ENCODE measurements at regions not wholly inside any gene's neighbourhood (a gene's known extent, or its start where the extent isn't known, plus 50 kb on each side); places are given as distances from the start of the nearest gene placed in this dataset.

- H3K4me3 ChIP-seq (replicated peaks; ENCODE audit: low read depth, low read length) = no peak overlapping the region
- DNase-seq (ENCODE audit: low read depth) = no peak
- no peak for TF ChIP-seq CTCF (IDR thresholded peaks at IDR 0.05; ENCODE audit: low read length, missing control alignments)
Measured at GRCh38 chr1:189662190-189662589, 815.5 kb downstream of the BRINP3 start.

DNA sequence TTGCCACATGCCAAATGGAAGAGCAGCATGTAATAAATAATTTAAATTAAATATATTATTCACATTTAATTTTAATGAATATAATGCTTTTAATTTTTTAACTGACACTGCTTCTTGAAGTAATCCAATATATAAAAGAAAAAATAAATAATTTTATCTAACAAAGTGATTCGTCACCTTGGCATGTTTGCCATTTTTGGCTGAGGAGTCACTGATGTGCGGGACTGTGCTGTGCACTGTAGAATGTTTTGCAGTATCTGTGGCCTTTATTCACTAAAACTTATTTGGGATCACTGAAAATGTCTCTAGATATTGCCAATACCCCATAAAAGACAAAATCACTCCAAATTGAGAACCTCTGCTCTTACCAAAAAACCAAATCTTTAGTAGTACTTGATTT lies 807.8 kb downstream of the BRINP3 start:
- peak; percentile 58 for DNase-seq (ENCODE audit: low read depth)
- TF ChIP-seq CTCF (IDR thresholded peaks at IDR 0.05; ENCODE audit: low read length, missing control alignments) = no peak
- H3K4me3 ChIP-seq (replicated peaks; ENCODE audit: low read depth, low read length) = no peak overlapping the region

DNA sequence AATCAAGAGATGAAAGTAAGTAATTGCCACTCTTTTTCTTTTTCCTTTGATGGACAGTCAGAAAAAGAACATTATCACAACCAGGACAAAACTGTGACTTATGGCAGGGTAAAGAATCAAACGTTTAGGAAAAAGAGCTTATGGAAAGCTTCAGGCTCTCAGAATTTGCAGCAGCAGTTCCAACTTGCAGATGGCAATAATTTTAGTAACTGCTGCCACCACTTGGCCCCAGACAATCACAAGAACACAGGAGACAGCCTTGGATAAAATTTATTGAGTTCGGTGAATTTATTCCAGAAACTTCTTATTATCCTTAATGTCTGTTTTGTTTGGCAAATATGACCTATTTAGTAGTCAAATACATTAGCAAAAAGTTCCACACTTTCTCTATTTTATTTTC lies 804.4 kb downstream of the BRINP3 start:
- no peak for DNase-seq (ENCODE audit: low read depth)
- H3K4me3 ChIP-seq (replicated peaks; ENCODE audit: low read depth, low read length) = no peak overlapping the region
- no peak for TF ChIP-seq CTCF (IDR thresholded peaks at IDR 0.05; ENCODE audit: low read length, missing control alignments)

GRCh38 chr1:189675712-189676244 lies 801.9 kb downstream of the BRINP3 start:
- no peak for TF ChIP-seq CTCF (IDR thresholded peaks at IDR 0.05; ENCODE audit: low read length, missing control alignments)
- H3K4me3 ChIP-seq (replicated peaks; ENCODE audit: low read depth, low read length) = no peak overlapping the region
- no peak for DNase-seq (ENCODE audit: low read depth)

DNA sequence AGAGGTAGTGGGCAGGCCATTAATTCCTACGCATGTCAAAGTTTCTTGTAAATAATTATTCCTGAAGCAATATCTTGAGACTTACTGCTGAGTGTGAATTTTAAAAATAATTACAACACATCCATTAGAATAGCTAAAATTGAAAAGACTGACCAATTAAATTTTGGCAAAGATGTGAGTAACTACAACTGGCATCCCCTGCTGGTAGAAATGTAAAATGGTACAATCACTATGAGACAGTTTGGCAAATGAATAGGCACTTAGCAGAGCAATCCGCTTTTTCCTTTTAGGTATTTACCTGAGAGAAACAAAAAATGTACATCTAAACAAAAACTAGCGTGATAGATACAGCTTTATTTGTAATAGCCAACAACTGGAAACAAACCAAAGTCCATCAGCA lies 798.9 kb downstream of the BRINP3 start:
- peak; percentile 44 for TF ChIP-seq CTCF (IDR thresholded peaks at IDR 0.05; ENCODE audit: low read length, missing control alignments)
- no peak overlapping the region for H3K4me3 ChIP-seq (replicated peaks; ENCODE audit: low read depth, low read length)
- no peak for DNase-seq (ENCODE audit: low read depth)

DNA sequence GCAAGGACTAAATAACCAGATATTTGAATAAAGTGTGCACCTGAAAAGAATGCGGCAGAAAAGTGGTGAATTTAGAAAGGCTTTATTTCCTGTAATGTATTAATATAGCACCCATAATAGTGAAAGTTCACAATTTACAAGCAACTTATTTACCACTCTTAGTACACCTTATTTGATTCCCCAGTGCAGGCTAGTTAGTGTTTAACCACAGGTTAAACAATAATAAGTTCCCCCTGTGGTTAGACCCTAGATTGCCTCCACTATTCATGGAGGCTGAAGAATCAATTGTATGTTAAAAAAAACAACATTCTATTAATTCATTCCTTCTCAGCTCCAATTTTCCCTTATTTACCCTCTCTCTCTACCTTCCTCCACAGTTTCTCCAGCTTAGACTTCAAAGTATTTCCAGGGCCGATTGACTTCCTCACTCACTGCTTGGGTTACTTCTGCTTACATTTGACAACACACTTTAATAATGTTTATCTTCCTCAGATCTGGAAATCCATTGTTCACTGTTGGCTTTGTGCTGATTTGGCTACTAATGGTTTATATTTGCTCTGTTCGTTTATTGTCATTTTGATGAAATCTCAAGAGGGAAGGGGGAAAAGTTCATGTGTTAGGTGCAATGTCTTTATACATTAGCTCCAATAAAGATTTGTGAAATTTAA lies 796.3 kb downstream of the BRINP3 start:
- no peak for DNase-seq (ENCODE audit: low read depth)
- H3K4me3 ChIP-seq (replicated peaks; ENCODE audit: low read depth, low read length) = no peak overlapping the region
- TF ChIP-seq CTCF (IDR thresholded peaks at IDR 0.05; ENCODE audit: low read length, missing control alignments) = no peak

DNA sequence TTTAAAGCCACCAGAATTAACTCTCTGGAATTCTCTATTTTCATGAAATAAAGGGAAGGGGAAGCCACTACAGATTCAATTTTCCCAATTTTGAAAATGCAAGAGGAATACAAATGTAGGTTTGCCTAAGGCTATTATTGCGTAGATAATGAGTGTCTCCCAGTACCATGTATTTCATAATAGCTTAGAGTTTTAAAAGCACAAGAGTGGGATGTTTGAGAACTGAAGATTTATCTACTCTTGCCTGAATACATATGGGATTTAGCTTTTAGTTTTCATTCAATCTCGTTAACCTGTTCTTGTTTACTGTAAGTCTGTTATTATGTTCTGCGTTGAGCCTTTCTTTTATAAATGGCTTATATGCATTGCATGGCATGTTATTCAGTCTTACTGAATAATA lies 795.1 kb downstream of the BRINP3 start:
- H3K4me3 ChIP-seq (replicated peaks; ENCODE audit: low read depth, low read length) = no peak overlapping the region
- no peak for TF ChIP-seq CTCF (IDR thresholded peaks at IDR 0.05; ENCODE audit: low read length, missing control alignments)
- DNase-seq (ENCODE audit: low read depth) = no peak
